MCF 10A (cell line): ENCODE measurements at regions not wholly inside any gene's neighbourhood (a gene's known extent, or its start where the extent isn't known, plus 50 kb on each side); places are given as distances from the start of the nearest gene placed in this dataset.

Experiments
- BruUV-seq: library from RNA; stranded (reverse); fragments of 400-500 nt; replicated peaks from 2 replicates; lab custom pipeline; 2021; lab: Mats Ljungman, UMichigan
- CTCF ChIA-PET: fragments of 300-600 bp; sonication (Branson Sonifier 250); formaldehyde crosslinking; extraction: SDS; loops from one replicate; lab custom pipeline; 2021; ENCODE audit warnings: antibody characterized with exemption, inconsistent platforms; lab: Yijun Ruan, JAX
- POLR2A ChIA-PET: fragments of 300-600, 350-650 bp; sonication (Branson Sonifier 250); formaldehyde crosslinking; extraction: SDS; loops from one replicate; lab custom pipeline; 2020; ENCODE audit warnings: antibody characterized with exemption, inconsistent platforms; lab: Yijun Ruan, JAX
- DNase-seq: peaks from one replicate; pipeline ENCODE4 v3.0.0-alpha.2; 2018; ENCODE audit not compliant: unreplicated experiment
- H3K27ac Mint-ChIP-seq: one replicate; pipeline ENCODE4 v1.8.0; 2022; ENCODE audit warnings: mild to moderate bottlenecking, low read depth, mixed read lengths; ENCODE audit not compliant: unreplicated experiment
- H3K27me3 Mint-ChIP-seq: one replicate; pipeline ENCODE4 v1.8.0; 2022; ENCODE audit warnings: mixed read lengths; ENCODE audit not compliant: insufficient read depth, unreplicated experiment
- H3K36me3 Mint-ChIP-seq: one replicate; pipeline ENCODE4 v1.8.0; 2022; ENCODE audit warnings: mild to moderate bottlenecking, moderate library complexity, mixed read lengths; ENCODE audit not compliant: insufficient read depth, unreplicated experiment
- H3K4me1 Mint-ChIP-seq: one replicate; pipeline ENCODE4 v1.8.0; 2022; ENCODE audit warnings: mixed read lengths; ENCODE audit not compliant: insufficient read depth, unreplicated experiment
- H3K4me3 Mint-ChIP-seq: one replicate; pipeline ENCODE4 v1.8.0; 2022; ENCODE audit warnings: mild to moderate bottlenecking, moderate library complexity, mixed read lengths; ENCODE audit not compliant: unreplicated experiment
- H3K9me3 Mint-ChIP-seq: one replicate; pipeline ENCODE4 v1.8.0; 2022; ENCODE audit warnings: mixed read lengths; ENCODE audit not compliant: unreplicated experiment
- intact Hi-C: fragments of 100-400 bp; cut with micrococcal nuclease; formaldehyde crosslinking; loops from 2 replicates; pipeline ENCODE4 v1.14.1; 2022
- TF ChIP-seq, protein P1 (sequence below): fragments of 200-600 bp; IDR thresholded peaks from one replicate; pipeline ENCODE4 v1.8.0; 2022; ENCODE audit warnings: antibody characterized with exemption, mild to moderate bottlenecking; ENCODE audit not compliant: unreplicated experiment

GRCh38 chr11:32313477-32313876 is 121.9 kb downstream of the WT1 start:
- no TSS peak for BruUV-seq
- H3K27ac Mint-ChIP-seq: no peak overlapping the region
- H3K4me3 Mint-ChIP-seq: no peak overlapping the region
- POLR2A ChIA-PET: no interaction called here
- no peaks in the 10 kb centered on the region for H3K27me3 Mint-ChIP-seq
- no peak for DNase-seq
- TF ChIP-seq, protein P1, sequence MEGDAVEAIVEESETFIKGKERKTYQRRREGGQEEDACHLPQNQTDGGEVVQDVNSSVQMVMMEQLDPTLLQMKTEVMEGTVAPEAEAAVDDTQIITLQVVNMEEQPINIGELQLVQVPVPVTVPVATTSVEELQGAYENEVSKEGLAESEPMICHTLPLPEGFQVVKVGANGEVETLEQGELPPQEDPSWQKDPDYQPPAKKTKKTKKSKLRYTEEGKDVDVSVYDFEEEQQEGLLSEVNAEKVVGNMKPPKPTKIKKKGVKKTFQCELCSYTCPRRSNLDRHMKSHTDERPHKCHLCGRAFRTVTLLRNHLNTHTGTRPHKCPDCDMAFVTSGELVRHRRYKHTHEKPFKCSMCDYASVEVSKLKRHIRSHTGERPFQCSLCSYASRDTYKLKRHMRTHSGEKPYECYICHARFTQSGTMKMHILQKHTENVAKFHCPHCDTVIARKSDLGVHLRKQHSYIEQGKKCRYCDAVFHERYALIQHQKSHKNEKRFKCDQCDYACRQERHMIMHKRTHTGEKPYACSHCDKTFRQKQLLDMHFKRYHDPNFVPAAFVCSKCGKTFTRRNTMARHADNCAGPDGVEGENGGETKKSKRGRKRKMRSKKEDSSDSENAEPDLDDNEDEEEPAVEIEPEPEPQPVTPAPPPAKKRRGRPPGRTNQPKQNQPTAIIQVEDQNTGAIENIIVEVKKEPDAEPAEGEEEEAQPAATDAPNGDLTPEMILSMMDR: no peak
- CTCF ChIA-PET: interaction anchor here (1.1 to 1.7 kb wide), 5 partner anchors 9 to 392 kb away, joined by 3 to 12 read pairs (median 5); no protein-coding TSS in a partner anchor
- intact Hi-C loops: no loop called here
- peaks cover 6% of the 10 kb centered on the region for H3K4me1 Mint-ChIP-seq
- H3K9me3 Mint-ChIP-seq: no peaks in the 10 kb centered on the region
- H3K36me3 Mint-ChIP-seq: no peaks in the 10 kb centered on the region

GRCh38 chr11:32315121-32315520 is 120.2 kb downstream of the WT1 start:
- peaks cover 15% of the 10 kb centered on the region for H3K27me3 Mint-ChIP-seq
- no peaks in the 10 kb centered on the region for H3K9me3 Mint-ChIP-seq
- CTCF ChIA-PET: interaction anchor here (0.9 to 1.7 kb wide), 9 partner anchors 8 to 478 kb away, joined by 3 to 10 read pairs (median 4); no protein-coding TSS in a partner anchor
- no peak overlapping the region for H3K4me3 Mint-ChIP-seq
- TF ChIP-seq, protein P1: no peak
- H3K36me3 Mint-ChIP-seq: no peaks in the 10 kb centered on the region
- intact Hi-C loops: no loop called here
- no peak for DNase-seq
- H3K27ac Mint-ChIP-seq: no peak overlapping the region
- POLR2A ChIA-PET: no interaction called here
- BruUV-seq: no TSS peak
- peaks cover 6% of the 10 kb centered on the region for H3K4me1 Mint-ChIP-seq

DNA sequence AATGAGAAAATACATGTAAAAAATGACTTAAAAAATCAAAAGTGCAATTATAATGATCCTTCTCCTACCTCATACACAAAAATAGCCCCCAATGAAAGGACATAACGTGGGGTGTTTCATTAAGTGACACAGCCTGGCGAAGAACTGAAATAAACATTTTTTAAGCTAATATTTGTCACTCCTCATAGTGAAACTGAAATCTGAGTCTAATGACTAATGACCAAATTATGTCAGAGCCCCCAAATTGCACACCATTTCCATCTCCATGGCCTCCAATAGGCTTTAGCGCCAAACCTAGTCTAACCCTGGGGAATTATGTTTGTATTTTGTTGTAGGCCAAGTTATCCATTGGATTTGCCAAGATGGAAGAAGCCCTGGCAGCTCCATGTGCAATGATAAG is 119.1 kb downstream of the WT1 start:
- BruUV-seq: no TSS peak
- Mint-ChIP-seq H3K36me3 (no peaks in the 10 kb centered on the region), H3K4me3 (no peak overlapping the region), H3K27me3 (peaks cover 26% of the 10 kb centered on the region), H3K27ac (no peak overlapping the region), H3K4me1 (peaks cover 6% of the 10 kb centered on the region), H3K9me3 (no peaks in the 10 kb centered on the region)
- ChIA-PET CTCF (interaction anchor here (0.6 to 1.0 kb wide), 4 partner anchors 8 to 476 kb away, joined by 3 read pairs; no protein-coding TSS in a partner anchor), POLR2A (no interaction called here)
- TF ChIP-seq, protein P1: no peak
- intact Hi-C loops: loop anchor here (2.0 kb wide), 1 partner anchor 297 kb away; no protein-coding TSS in a partner anchor
- DNase-seq: no peak

DNA sequence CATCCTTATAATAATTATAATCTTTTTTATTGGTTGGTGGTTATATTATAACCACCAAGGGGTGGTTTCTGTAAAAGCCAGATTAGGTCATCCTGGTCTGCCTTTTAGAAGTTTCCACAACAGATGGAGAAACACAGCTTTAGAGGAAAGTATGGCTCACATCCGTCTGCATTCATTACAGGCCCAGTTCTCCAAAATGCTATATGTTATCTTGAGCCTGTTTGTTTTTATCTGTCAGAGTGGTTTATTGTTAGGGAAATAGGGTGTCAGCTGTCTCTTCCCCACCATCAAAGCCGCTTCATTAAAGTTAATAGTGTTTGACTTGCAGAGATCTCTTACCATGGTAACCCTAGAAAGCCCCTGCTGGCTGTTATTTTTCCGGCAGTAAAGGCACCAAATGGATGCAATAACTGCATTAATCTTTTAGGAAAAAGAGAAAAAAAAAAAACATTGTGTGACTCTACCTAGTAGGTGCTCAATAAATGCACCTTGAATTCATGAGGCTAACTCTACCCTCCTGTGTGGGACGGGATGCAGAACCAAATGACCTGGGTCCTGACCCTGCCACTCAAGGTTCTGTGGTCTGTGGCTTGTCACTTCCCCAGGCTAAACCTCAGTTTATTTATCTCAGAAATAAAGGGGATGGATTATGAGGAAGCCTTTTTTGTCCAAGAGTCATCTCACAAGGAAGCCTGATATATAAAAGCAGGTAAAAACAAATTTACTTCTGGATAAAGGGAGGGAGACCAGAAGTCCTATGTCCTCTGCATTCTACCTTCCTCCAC is 118.3 kb downstream of the WT1 start:
- no TSS peak for BruUV-seq
- ChIA-PET CTCF (interaction anchor here (0.6 to 1.0 kb wide), 4 partner anchors 138 to 749 kb away, joined by 3 to 4 read pairs (median 3); no protein-coding TSS in a partner anchor), POLR2A (no interaction called here)
- Mint-ChIP-seq H3K27me3 (peaks cover 33% of the 10 kb centered on the region), H3K4me1 (peaks cover 5% of the 10 kb centered on the region), H3K36me3 (no peaks in the 10 kb centered on the region), H3K9me3 (no peaks in the 10 kb centered on the region), H3K27ac (no peak overlapping the region), H3K4me3 (no peak overlapping the region)
- no peak for DNase-seq
- TF ChIP-seq, protein P1: no peak
- intact Hi-C loops: loop anchor here (2.0 kb wide), 1 partner anchor 296 kb away; no protein-coding TSS in a partner anchor
